ENCODE measurements at regions not wholly inside any gene's neighbourhood (a gene's known extent, or its start where the extent isn't known, plus 50 kb on each side); places are given as distances from the start of the nearest gene placed in this dataset.

GRCh38 chr12:65769880-65770279, 54.4 kb upstream of the HMGA2 start:
- Histone ChIP-seq H3K4me3 (no peak overlapping the region), H3K36me3 (no peaks in the 10 kb centered on the region), H3K4me1 (peaks cover 0 to 3% (median 0%) of the 10 kb centered on the region in 9 donors), H3K9me3 (no peaks in the 10 kb centered on the region), H3K27ac (no peak overlapping the region), H3K27me3 (peaks cover 0 to 10% (median 0%) of the 10 kb centered on the region in 7 donors)
- intact Hi-C loops (cut with DNase I), result no loop called here
- DNase-seq, result no peak
- no peak for ATAC-seq
- TF ChIP-seq CTCF (IDR thresholded peaks at IDR 0.05), result no peak
- WGBS, 2 donors, result 85 to 87% methylated on average over 6 of the region's 6 CpGs

All from heart right ventricle (tissue), 16 donors.